MM.1S (cell line): ENCODE measurements at regions not wholly inside any gene's neighbourhood (a gene's known extent, or its start where the extent isn't known, plus 50 kb on each side); places are given as distances from the start of the nearest gene placed in this dataset.

Experiments used
- EZH2 ChIP-seq: fragments of 300-600 bp; sonication (generic); optimal IDR thresholded peaks from 2 replicates; pipeline ENCODE3; 2017; ENCODE audit warnings: low read depth, mild to moderate bottlenecking, antibody characterized with exemption, low read length, mixed read lengths
- TF ChIP-seq, protein P1 (sequence below): fragments of 300-600 bp; sonication (generic); IDR thresholded peaks from 2 replicates; pipeline ENCODE4 v1.5.1; 2016; ENCODE audit warnings: antibody characterized with exemption, low read length, mixed read lengths

DNA sequence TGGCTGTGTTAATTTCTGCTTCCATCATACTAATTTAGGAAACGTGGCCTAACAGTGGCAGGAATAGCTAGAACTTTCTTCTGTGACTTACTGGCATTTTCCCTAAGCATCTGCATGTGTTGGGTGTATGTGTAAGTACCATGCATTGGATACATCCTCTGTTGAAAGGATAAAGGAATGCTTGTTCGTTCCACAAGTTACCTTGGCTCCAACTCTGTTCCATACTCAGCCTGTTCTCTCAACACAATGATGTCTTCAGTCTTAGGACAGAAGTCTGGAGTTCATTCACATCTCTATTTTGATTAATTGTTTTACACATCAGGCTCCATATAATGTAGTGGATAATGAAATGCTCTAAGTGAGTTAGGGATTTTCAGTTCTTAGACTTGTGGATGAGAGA lies 190.1 kb upstream of the DMRT1 start:
- TF ChIP-seq, protein P1, sequence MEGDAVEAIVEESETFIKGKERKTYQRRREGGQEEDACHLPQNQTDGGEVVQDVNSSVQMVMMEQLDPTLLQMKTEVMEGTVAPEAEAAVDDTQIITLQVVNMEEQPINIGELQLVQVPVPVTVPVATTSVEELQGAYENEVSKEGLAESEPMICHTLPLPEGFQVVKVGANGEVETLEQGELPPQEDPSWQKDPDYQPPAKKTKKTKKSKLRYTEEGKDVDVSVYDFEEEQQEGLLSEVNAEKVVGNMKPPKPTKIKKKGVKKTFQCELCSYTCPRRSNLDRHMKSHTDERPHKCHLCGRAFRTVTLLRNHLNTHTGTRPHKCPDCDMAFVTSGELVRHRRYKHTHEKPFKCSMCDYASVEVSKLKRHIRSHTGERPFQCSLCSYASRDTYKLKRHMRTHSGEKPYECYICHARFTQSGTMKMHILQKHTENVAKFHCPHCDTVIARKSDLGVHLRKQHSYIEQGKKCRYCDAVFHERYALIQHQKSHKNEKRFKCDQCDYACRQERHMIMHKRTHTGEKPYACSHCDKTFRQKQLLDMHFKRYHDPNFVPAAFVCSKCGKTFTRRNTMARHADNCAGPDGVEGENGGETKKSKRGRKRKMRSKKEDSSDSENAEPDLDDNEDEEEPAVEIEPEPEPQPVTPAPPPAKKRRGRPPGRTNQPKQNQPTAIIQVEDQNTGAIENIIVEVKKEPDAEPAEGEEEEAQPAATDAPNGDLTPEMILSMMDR, result no peak
- no peak for TF ChIP-seq EZH2
